Right ventricle myocardium superior (tissue), 1 donor: ENCODE measurements at regions not wholly inside any gene's neighbourhood (a gene's known extent, or its start where the extent isn't known, plus 50 kb on each side); places are given as distances from the start of the nearest gene placed in this dataset.

Experiments
- ATAC-seq: fragments of 200-7000 bp; cut with Tn5 transposase; one replicate; pipeline ENCODE4 v1.9.1; 2020; ENCODE audit warnings: mild to moderate bottlenecking; ENCODE audit not compliant: poor library complexity
- DNase-seq: peaks from one replicate; pipeline ENCODE4 v3.0.0-alpha.2; 2020
- intact Hi-C: fragments of 100-400 bp; cut with DNase I; formaldehyde crosslinking; loops from one replicate; pipeline ENCODE4 v1.11.2; 2022
- donor health status: DM: no; HTN: yes; CAD: no; lungs with severe emphysema.

- no peak for DNase-seq
- no peak for ATAC-seq
- intact Hi-C loops: no loop called here
Observed at GRCh38 chr1:14067711-14068110, 367.7 kb downstream of the PRDM2 start.

GRCh38 chr1:14071581-14071980, 371.6 kb downstream of the PRDM2 start:
- intact Hi-C loops: no loop called here
- ATAC-seq (no peak), DNase-seq (no peak)

GRCh38 chr1:14080653-14081052, 380.7 kb downstream of the PRDM2 start:
- no peak for DNase-seq
- ATAC-seq: no peak
- intact Hi-C loops: no loop called here

GRCh38 chr1:14082331-14082730, 382.3 kb downstream of the PRDM2 start:
- DNase-seq (no peak), ATAC-seq (no peak)
- intact Hi-C loops: no loop called here

- no peak for DNase-seq
- intact Hi-C loops: no loop called here
- ATAC-seq: no peak
Observed at GRCh38 chr1:14083277-14083676, 383.3 kb downstream of the PRDM2 start.

GRCh38 chr1:14083706-14084105, 383.7 kb downstream of the PRDM2 start:
- no peak for DNase-seq
- intact Hi-C loops: no loop called here
- ATAC-seq: no peak

GRCh38 chr1:14090062-14090461, 390.1 kb downstream of the PRDM2 start:
- no peak for ATAC-seq
- intact Hi-C loops: no loop called here
- DNase-seq: no peak

- intact Hi-C loops: no loop called here
- ATAC-seq (no peak), DNase-seq (no peak)
Observed at GRCh38 chr1:14090531-14090930, 390.5 kb downstream of the PRDM2 start.

- ATAC-seq (no peak), DNase-seq (no peak)
- intact Hi-C loops: no loop called here
Observed at GRCh38 chr1:14094611-14095400, 394.8 kb downstream of the PRDM2 start.

GRCh38 chr1:14098294-14098913, 398.4 kb downstream of the PRDM2 start:
- no peak for DNase-seq

GRCh38 chr1:14100444-14100843, 400.5 kb downstream of the PRDM2 start:
- no peak for ATAC-seq

More at GRCh38 chr1:14098294-14098913, 398.4 kb downstream of the PRDM2 start:
- no peak for ATAC-seq
- intact Hi-C loops: no loop called here

GRCh38 chr1:14100919-14101318, 400.9 kb downstream of the PRDM2 start:
- DNase-seq (no peak), ATAC-seq (no peak)
- intact Hi-C loops: no loop called here

More at GRCh38 chr1:14100444-14100843, 400.5 kb downstream of the PRDM2 start:
- no peak for DNase-seq
- intact Hi-C loops: no loop called here

- intact Hi-C loops: no loop called here
- DNase-seq (no peak), ATAC-seq (no peak)
Observed at GRCh38 chr1:14102180-14102579, 402.2 kb downstream of the PRDM2 start.

GRCh38 chr1:14103878-14104430, 404.0 kb downstream of the PRDM2 start:
- intact Hi-C loops: no loop called here
- ATAC-seq (no peak), DNase-seq (no peak)

GRCh38 chr1:14106126-14106525, 406.1 kb downstream of the PRDM2 start:
- ATAC-seq: no peak
- no peak for DNase-seq
- intact Hi-C loops: no loop called here

- intact Hi-C loops: no loop called here
- DNase-seq (no peak), ATAC-seq (no peak)
Observed at GRCh38 chr1:14106679-14107313, 406.8 kb downstream of the PRDM2 start.

GRCh38 chr1:14108356-14109275, 408.6 kb downstream of the PRDM2 start:
- intact Hi-C loops: no loop called here
- ATAC-seq: peak; percentile 53
- no peak for DNase-seq

GRCh38 chr1:14109276-14109635, 409.3 kb downstream of the PRDM2 start:
- ATAC-seq: no peak
- no peak for DNase-seq
- intact Hi-C loops: no loop called here

GRCh38 chr1:14110040-14110439, 410.1 kb downstream of the PRDM2 start:
- DNase-seq: no peak
- intact Hi-C loops: loop anchor here (10.0 kb wide), 1 partner anchor 935 kb away; no protein-coding TSS in a partner anchor
- peak; percentile 9 for ATAC-seq
